Activated naive CD4-positive, alpha-beta T cell treated with anti-CD3 and anti-CD28 coated beads for 36 hours (primary cell): ENCODE measurements at regions not wholly inside any gene's neighbourhood (a gene's known extent, or its start where the extent isn't known, plus 50 kb on each side); places are given as distances from the start of the nearest gene placed in this dataset.
A peak's percentile ranks its signal among the peaks of the same experiment; 100 is the strongest.
"Not testable (repeated sequence)": the region's sequence is repeated elsewhere in the genome, so short reads cannot be mapped to it uniquely, and the experiment has no call there.

ENCODE experiments used
- CTCF ChIA-PET: fragments of 350-600 bp; sonication (Branson Sonifier 250); formaldehyde crosslinking; loops from one replicate; lab custom pipeline; 2021; ENCODE audit warnings: antibody characterized with exemption; lab: Charles Lee
- DNase-seq: peaks from one replicate; pipeline ENCODE4 v3.0.0-alpha.2; 2020
- H3K27ac Mint-ChIP-seq: one replicate; pipeline ENCODE4 v1.8.0; 2021; ENCODE audit warnings: mild to moderate bottlenecking, mixed read lengths
- H3K27me3 Mint-ChIP-seq: one replicate; pipeline ENCODE4 v1.8.0; 2021; ENCODE audit warnings: low read depth, mixed read lengths
- H3K36me3 Mint-ChIP-seq: one replicate; pipeline ENCODE4 v1.8.0; 2021; ENCODE audit warnings: low read depth, mixed read lengths
- H3K4me1 Mint-ChIP-seq: one replicate; pipeline ENCODE4 v1.8.0; 2021; ENCODE audit warnings: low read depth, mixed read lengths
- H3K4me3 Mint-ChIP-seq: one replicate; pipeline ENCODE4 v1.8.0; 2021; ENCODE audit warnings: mild to moderate bottlenecking, moderate library complexity, mixed read lengths
- H3K9me3 Mint-ChIP-seq: one replicate; pipeline ENCODE4 v1.8.0; 2021; ENCODE audit warnings: mixed read lengths
- intact Hi-C: fragments of 100-400 bp; cut with micrococcal nuclease; formaldehyde crosslinking; loops from one replicate; pipeline ENCODE4 v1.15.1; 2023

GRCh38 chrX:96474741-96475125, 209.9 kb upstream of the DIAPH2 start:
- H3K4me1 Mint-ChIP-seq: no peaks in the 10 kb centered on the region
- DNase-seq: no peak
- H3K27me3 Mint-ChIP-seq: no peaks in the 10 kb centered on the region
- CTCF ChIA-PET: no interaction called here
- H3K9me3 Mint-ChIP-seq: no peaks in the 10 kb centered on the region
- intact Hi-C loops: no loop called here
- H3K27ac Mint-ChIP-seq: no peak overlapping the region
- H3K4me3 Mint-ChIP-seq: no peak overlapping the region
- no peaks in the 10 kb centered on the region for H3K36me3 Mint-ChIP-seq

DNA sequence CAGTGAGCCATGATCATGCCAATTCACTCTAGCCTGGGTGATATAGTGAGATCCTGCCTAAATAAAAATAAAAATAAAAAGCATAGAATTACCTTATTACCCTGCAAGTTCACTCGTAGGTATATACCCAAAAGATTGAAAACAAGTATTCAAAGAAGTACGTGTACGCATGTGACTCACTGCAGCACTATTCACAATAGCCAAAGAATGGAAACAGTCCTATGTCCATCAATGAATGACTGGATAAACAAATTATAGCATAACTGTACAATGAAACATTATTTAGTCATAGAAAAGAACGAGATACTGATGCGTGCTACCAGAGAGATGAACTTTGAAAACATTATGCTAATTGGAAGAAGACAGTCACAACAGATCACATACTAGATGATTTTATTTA, 204.6 kb upstream of the DIAPH2 start:
- H3K27ac Mint-ChIP-seq: no peak overlapping the region
- H3K36me3 Mint-ChIP-seq: no peaks in the 10 kb centered on the region
- H3K27me3 Mint-ChIP-seq: peaks cover 2% of the 10 kb centered on the region
- CTCF ChIA-PET: no interaction called here
- H3K4me1 Mint-ChIP-seq: no peaks in the 10 kb centered on the region
- intact Hi-C loops: no loop called here
- DNase-seq: no peak
- no peaks in the 10 kb centered on the region for H3K9me3 Mint-ChIP-seq
- no peak overlapping the region for H3K4me3 Mint-ChIP-seq

DNA sequence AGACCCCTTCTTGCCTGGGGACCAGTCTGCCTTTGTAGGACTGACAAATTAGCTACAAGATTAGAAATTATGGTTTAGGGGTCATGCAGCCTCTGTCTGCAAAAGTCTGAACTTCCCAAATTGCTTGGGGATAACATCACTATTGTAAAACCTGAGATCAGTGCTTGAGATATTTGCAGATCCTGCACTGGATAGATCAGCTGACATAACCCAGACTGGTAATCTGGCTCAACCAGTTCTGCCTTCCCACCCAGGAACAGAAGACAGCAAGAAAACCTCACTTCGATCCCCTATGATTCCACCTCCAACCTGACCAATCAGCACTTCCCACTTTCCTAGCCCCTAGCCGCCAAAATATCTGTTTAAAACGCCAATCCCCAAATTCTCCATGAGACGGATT, 202.8 kb upstream of the DIAPH2 start:
- no peaks in the 10 kb centered on the region for H3K9me3 Mint-ChIP-seq
- no peak overlapping the region for H3K4me3 Mint-ChIP-seq
- H3K4me1 Mint-ChIP-seq: no peaks in the 10 kb centered on the region
- H3K36me3 Mint-ChIP-seq: no peaks in the 10 kb centered on the region
- H3K27ac Mint-ChIP-seq: no peak overlapping the region
- CTCF ChIA-PET: no interaction called here
- peaks cover 2% of the 10 kb centered on the region for H3K27me3 Mint-ChIP-seq
- intact Hi-C loops: no loop called here
- no peak for DNase-seq

DNA sequence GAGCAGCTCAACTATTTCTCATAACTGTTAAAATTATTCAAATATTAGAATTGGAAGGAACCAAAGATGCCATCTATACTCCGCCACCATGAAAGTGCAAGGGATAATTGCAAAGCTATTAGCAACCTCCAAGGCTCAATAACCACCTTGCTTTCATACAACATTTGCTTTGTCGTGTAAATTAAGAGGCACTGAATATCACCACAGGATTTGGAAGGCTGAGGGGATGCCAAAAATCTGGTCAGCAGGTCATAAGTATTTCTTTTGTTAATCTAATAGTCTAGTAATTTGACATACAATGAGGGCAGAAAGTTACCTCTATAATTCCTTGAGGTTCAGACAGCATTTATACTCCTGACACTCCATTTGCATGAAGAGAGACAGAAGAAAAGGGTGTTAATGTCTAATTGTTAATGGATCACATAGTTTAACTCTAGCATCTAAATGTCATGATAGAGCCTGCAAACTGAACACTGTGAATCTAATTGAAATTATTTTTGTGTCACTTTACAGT, 200.9 kb upstream of the DIAPH2 start:
- Mint-ChIP-seq H3K27ac (no peak overlapping the region), H3K9me3 (no peaks in the 10 kb centered on the region), H3K4me1 (no peaks in the 10 kb centered on the region), H3K27me3 (peaks cover 2% of the 10 kb centered on the region), H3K4me3 (no peak overlapping the region), H3K36me3 (no peaks in the 10 kb centered on the region)
- CTCF ChIA-PET: no interaction called here
- intact Hi-C loops: no loop called here
- no peak for DNase-seq

- intact Hi-C loops, CTCF ChIA-PET, DNase-seq, H3K4me1 Mint-ChIP-seq, H3K27ac Mint-ChIP-seq, H3K27me3 Mint-ChIP-seq, H3K4me3 Mint-ChIP-seq, H3K36me3 Mint-ChIP-seq, H3K9me3 Mint-ChIP-seq: not testable (repeated sequence)
Observed at GRCh38 chrX:96486687-96487086, 198.0 kb upstream of the DIAPH2 start.

DNA sequence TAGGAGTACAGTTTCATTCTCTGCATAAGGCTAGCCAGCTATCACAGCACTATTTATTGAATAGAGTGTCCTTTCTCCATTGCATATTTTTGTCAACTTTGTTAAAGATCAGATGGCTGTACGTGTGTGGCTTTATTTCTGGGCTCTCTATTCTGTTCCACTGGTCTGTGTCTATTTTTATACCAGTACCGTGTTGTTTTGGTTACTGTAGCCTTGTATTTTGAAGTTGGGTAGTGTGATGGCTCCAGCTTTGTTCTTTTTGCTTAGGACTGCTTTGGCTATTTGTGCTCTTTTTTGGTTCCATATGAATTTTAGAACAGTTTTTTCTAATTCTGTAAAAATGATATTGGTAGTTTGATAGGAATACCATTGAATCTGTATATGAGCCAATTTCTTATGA, 182.1 kb upstream of the DIAPH2 start:
- no peaks in the 10 kb centered on the region for H3K36me3 Mint-ChIP-seq
- intact Hi-C loops: no loop called here
- H3K27ac Mint-ChIP-seq: no peak overlapping the region
- H3K4me1 Mint-ChIP-seq: no peaks in the 10 kb centered on the region
- DNase-seq: no peak
- H3K27me3 Mint-ChIP-seq: no peaks in the 10 kb centered on the region
- CTCF ChIA-PET: no interaction called here
- no peak overlapping the region for H3K4me3 Mint-ChIP-seq
- no peaks in the 10 kb centered on the region for H3K9me3 Mint-ChIP-seq

GRCh38 chrX:96529386-96529785, 155.3 kb upstream of the DIAPH2 start:
- H3K27ac Mint-ChIP-seq, H3K4me1 Mint-ChIP-seq, H3K27me3 Mint-ChIP-seq, H3K9me3 Mint-ChIP-seq, H3K4me3 Mint-ChIP-seq, CTCF ChIA-PET, intact Hi-C loops, DNase-seq, H3K36me3 Mint-ChIP-seq: not testable (repeated sequence)

GRCh38 chrX:96538104-96538725, 146.4 kb upstream of the DIAPH2 start:
- intact Hi-C loops: no loop called here
- H3K9me3 Mint-ChIP-seq: no peaks in the 10 kb centered on the region
- CTCF ChIA-PET: no interaction called here

GRCh38 chrX:96540111-96540631, 144.5 kb upstream of the DIAPH2 start:
- Mint-ChIP-seq H3K4me1 (no peaks in the 10 kb centered on the region), H3K4me3 (no peak overlapping the region), H3K9me3 (no peaks in the 10 kb centered on the region), H3K27ac (no peak overlapping the region), H3K27me3 (no peaks in the 10 kb centered on the region), H3K36me3 (no peaks in the 10 kb centered on the region)
- DNase-seq: no peak
- CTCF ChIA-PET: no interaction called here
- intact Hi-C loops: no loop called here

More at GRCh38 chrX:96538104-96538725, 146.4 kb upstream of the DIAPH2 start:
- no peaks in the 10 kb centered on the region for H3K4me1 Mint-ChIP-seq
- DNase-seq: no peak
- H3K27ac Mint-ChIP-seq: no peak overlapping the region
- no peaks in the 10 kb centered on the region for H3K36me3 Mint-ChIP-seq
- H3K27me3 Mint-ChIP-seq: no peaks in the 10 kb centered on the region
- H3K4me3 Mint-ChIP-seq: no peak overlapping the region

GRCh38 chrX:96546281-96546680, 138.4 kb upstream of the DIAPH2 start:
- H3K27ac Mint-ChIP-seq, H3K36me3 Mint-ChIP-seq, intact Hi-C loops, CTCF ChIA-PET, H3K4me3 Mint-ChIP-seq, H3K4me1 Mint-ChIP-seq, H3K27me3 Mint-ChIP-seq, H3K9me3 Mint-ChIP-seq: not testable (repeated sequence)
- DNase-seq: peak; percentile 4

- Mint-ChIP-seq H3K4me3 (no peak overlapping the region), H3K4me1 (no peaks in the 10 kb centered on the region), H3K27ac (no peak overlapping the region), H3K9me3 (no peaks in the 10 kb centered on the region), H3K36me3 (no peaks in the 10 kb centered on the region), H3K27me3 (no peaks in the 10 kb centered on the region)
- CTCF ChIA-PET: no interaction called here
- no peak for DNase-seq
- intact Hi-C loops: no loop called here
Observed at GRCh38 chrX:96551322-96551872, 133.2 kb upstream of the DIAPH2 start.

- Mint-ChIP-seq H3K27ac (no peak overlapping the region), H3K36me3 (no peaks in the 10 kb centered on the region), H3K4me1 (no peaks in the 10 kb centered on the region), H3K27me3 (no peaks in the 10 kb centered on the region), H3K4me3 (no peak overlapping the region), H3K9me3 (no peaks in the 10 kb centered on the region)
- intact Hi-C loops: no loop called here
- CTCF ChIA-PET: no interaction called here
- DNase-seq: no peak
Observed at GRCh38 chrX:96556886-96557285, 127.8 kb upstream of the DIAPH2 start.

- H3K36me3 Mint-ChIP-seq, H3K4me1 Mint-ChIP-seq, CTCF ChIA-PET, DNase-seq, intact Hi-C loops, H3K9me3 Mint-ChIP-seq, H3K27me3 Mint-ChIP-seq, H3K27ac Mint-ChIP-seq, H3K4me3 Mint-ChIP-seq: not testable (repeated sequence)
Observed at GRCh38 chrX:96561129-96561528, 123.5 kb upstream of the DIAPH2 start.
